MM.1S (cell line): ENCODE measurements at regions not wholly inside any gene's neighbourhood (a gene's known extent, or its start where the extent isn't known, plus 50 kb on each side); places are given as distances from the start of the nearest gene placed in this dataset.
A peak's percentile ranks its signal among the peaks of the same experiment; 100 is the strongest.

Experiments used
- DNase-seq: peaks from one replicate; pipeline ENCODE4 v3.0.0-alpha.2; 2015
- H2AFZ ChIP-seq: fragments of 300-600 bp; sonication (generic); 2 replicates; pipeline ENCODE4 v1.6.0; 2016; ENCODE audit warnings: antibody characterized with exemption, low read length
- H3F3A ChIP-seq: fragments of 300-600 bp; sonication (generic); 2 replicates; pipeline ENCODE4 v1.6.1; 2016; ENCODE audit warnings: mild to moderate bottlenecking, antibody characterized with exemption, low read length, moderate library complexity, mixed read lengths; ENCODE audit not compliant: insufficient read depth
- H3K27ac ChIP-seq: fragments of 300-600 bp; sonication (generic); 2 replicates; pipeline ENCODE4 v1.5.1; 2016; ENCODE audit warnings: mild to moderate bottlenecking, low read length
- H3K27me3 ChIP-seq: fragments of 300-600 bp; sonication (generic); replicated peaks from 2 replicates; pipeline ENCODE4 v1.6.0; 2016; ENCODE audit warnings: low read length; ENCODE audit not compliant: insufficient read depth
- H3K36me3 ChIP-seq: fragments of 300-600 bp; sonication (generic); replicated peaks from 2 replicates; pipeline ENCODE4 v1.6.1; 2016; ENCODE audit warnings: mild to moderate bottlenecking, low read length, mixed read lengths; ENCODE audit not compliant: insufficient read depth
- H3K4me1 ChIP-seq: fragments of 300-600 bp; sonication (generic); 2 replicates; pipeline ENCODE4 v1.6.1; 2016; ENCODE audit warnings: low read length, mixed read lengths
- H3K4me2 ChIP-seq: fragments of 300-600 bp; sonication (generic); 2 replicates; pipeline ENCODE4 v1.6.0; 2016; ENCODE audit warnings: low read depth, low read length
- H3K4me3 ChIP-seq: fragments of 300-600 bp; sonication (generic); 2 replicates; pipeline ENCODE4 v1.5.1; 2016; ENCODE audit warnings: low read length, mixed read lengths
- H3K79me2 ChIP-seq: fragments of 300-600 bp; sonication (generic); 2 replicates; pipeline ENCODE4 v1.6.1; 2016; ENCODE audit warnings: mixed run types, low read length, mixed read lengths
- H3K9ac ChIP-seq: fragments of 300-600 bp; sonication (generic); 2 replicates; pipeline ENCODE4 v1.6.1; 2016; ENCODE audit warnings: low read length, mixed read lengths
- H3K9me2 ChIP-seq: fragments of 300-600 bp; sonication (generic); replicated peaks from 2 replicates; pipeline ENCODE4 v1.6.1; 2016; ENCODE audit warnings: mild to moderate bottlenecking, low read length, mixed read lengths; ENCODE audit not compliant: insufficient read depth
- H3K9me3 ChIP-seq: fragments of 300-600 bp; sonication (generic); replicated peaks from 2 replicates; pipeline ENCODE4 v1.6.1; 2016; ENCODE audit warnings: mild to moderate bottlenecking, low read length, mixed read lengths; ENCODE audit not compliant: insufficient read depth
- H4K20me1 ChIP-seq: fragments of 300-600 bp; sonication (generic); 2 replicates; pipeline ENCODE4 v1.6.1; 2016; ENCODE audit warnings: mild to moderate bottlenecking, low read length, moderate library complexity, mixed read lengths; ENCODE audit not compliant: insufficient read depth
- CTCF ChIP-seq: fragments of 300-600 bp; sonication (generic); IDR thresholded peaks from 2 replicates; pipeline ENCODE4 v1.5.1; 2016; ENCODE audit warnings: antibody characterized with exemption, low read length, mixed read lengths
- EZH2 ChIP-seq: fragments of 300-600 bp; sonication (generic); optimal IDR thresholded peaks from 2 replicates; pipeline ENCODE3; 2017; ENCODE audit warnings: low read depth, mild to moderate bottlenecking, antibody characterized with exemption, low read length, mixed read lengths
- EZH2phosphoT487 ChIP-seq: fragments of 300-600 bp; sonication (generic); IDR thresholded peaks from 2 replicates; pipeline ENCODE4 v1.6.1; 2018; ENCODE audit warnings: antibody characterized with exemption, low read length

- Histone ChIP-seq H3K4me1 (peaks cover 7% of the 10 kb centered on the region), H3K9ac (no peak overlapping the region), H3K4me3 (no peak overlapping the region), H3K9me3 (no peaks in the 10 kb centered on the region), H3K27ac (no peak overlapping the region), H3K4me2 (no peak overlapping the region), H3K36me3 (no peaks in the 10 kb centered on the region), H3K79me2 (no peaks in the 10 kb centered on the region), H3K9me2 (no peaks in the 10 kb centered on the region), H3K27me3 (peaks cover 93% of the 10 kb centered on the region), H3F3A (no peaks in the 10 kb centered on the region), H4K20me1 (no peaks in the 10 kb centered on the region), H2AFZ (no peak overlapping the region)
- TF ChIP-seq CTCF (no peak), EZH2 (no peak), EZH2phosphoT487 (no peak)
- DNase-seq = no peak
These were observed 59.9 kb upstream of the COL13A1 start for GRCh38 chr10:69741671-69742355.

GRCh38 chr10:69742356-69742695 lies 59.4 kb upstream of the COL13A1 start:
- Histone ChIP-seq H3K4me1 (peaks cover 7% of the 10 kb centered on the region), H3K9ac (no peak overlapping the region), H3K9me3 (no peaks in the 10 kb centered on the region), H4K20me1 (no peaks in the 10 kb centered on the region), H3K9me2 (no peaks in the 10 kb centered on the region), H3F3A (no peaks in the 10 kb centered on the region), H3K27ac (no peak overlapping the region), H2AFZ (no peak overlapping the region), H3K27me3 (peaks cover 93% of the 10 kb centered on the region), H3K4me2 (no peak overlapping the region), H3K79me2 (no peaks in the 10 kb centered on the region), H3K36me3 (no peaks in the 10 kb centered on the region), H3K4me3 (no peak overlapping the region)
- DNase-seq = no peak
- TF ChIP-seq CTCF = no peak
- no peak for TF ChIP-seq EZH2phosphoT487
- no peak for TF ChIP-seq EZH2

GRCh38 chr10:69742928-69743602 lies 58.6 kb upstream of the COL13A1 start:
- no peak for DNase-seq
- Histone ChIP-seq H3K4me3 (no peak overlapping the region), H3K79me2 (no peaks in the 10 kb centered on the region), H3K9me3 (no peaks in the 10 kb centered on the region), H3K27ac (no peak overlapping the region), H3F3A (no peaks in the 10 kb centered on the region), H3K4me1 (peaks cover 7% of the 10 kb centered on the region), H3K4me2 (no peak overlapping the region), H2AFZ (no peak overlapping the region), H3K36me3 (no peaks in the 10 kb centered on the region), H3K9me2 (no peaks in the 10 kb centered on the region), H3K9ac (no peak overlapping the region), H4K20me1 (no peaks in the 10 kb centered on the region), H3K27me3 (peaks cover 93% of the 10 kb centered on the region)
- TF ChIP-seq EZH2phosphoT487 (no peak), CTCF (peak; percentile 39; the same call in 1 of the 2 replicates), EZH2 (no peak)
